B cell (primary cell): ENCODE measurements at regions not wholly inside any gene's neighbourhood (a gene's known extent, or its start where the extent isn't known, plus 50 kb on each side); places are given as distances from the start of the nearest gene placed in this dataset.

Experiments used
- EZH2 ChIP-seq: IDR thresholded peaks from 2 replicates; pipeline ENCODE4 v1.6.1; 2012; ENCODE audit warnings: borderline replicate concordance, low read depth, mild to moderate bottlenecking, moderate library complexity, low read length; ENCODE audit not compliant: insufficient read depth, poor library complexity, severe bottlenecking
- TF ChIP-seq, protein P1 (sequence below): fragments of 200-600 bp; IDR thresholded peaks from one replicate; pipeline ENCODE4 v1.8.0; 2022; ENCODE audit warnings: antibody characterized with exemption, mild to moderate bottlenecking

DNA sequence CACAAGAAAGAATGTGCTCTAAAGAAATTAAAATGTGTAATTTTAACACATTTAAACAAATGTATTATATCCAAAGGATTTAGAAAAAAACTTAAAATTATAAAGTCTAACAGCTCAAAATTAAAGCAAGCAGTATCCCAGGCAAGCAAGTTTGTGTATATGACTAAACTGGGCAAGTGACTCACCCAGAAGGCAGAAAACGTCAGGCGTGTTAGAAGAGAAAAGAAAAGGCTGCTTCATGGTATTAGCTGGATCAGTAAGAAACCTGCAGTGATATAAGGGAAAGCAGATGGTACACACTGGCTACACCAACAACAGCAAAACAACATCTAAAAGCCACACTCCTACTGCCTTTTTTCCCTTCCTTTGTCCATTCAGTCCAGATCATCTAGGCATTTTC is 250.6 kb upstream of the NDST3 start:
- TF ChIP-seq, protein P1, sequence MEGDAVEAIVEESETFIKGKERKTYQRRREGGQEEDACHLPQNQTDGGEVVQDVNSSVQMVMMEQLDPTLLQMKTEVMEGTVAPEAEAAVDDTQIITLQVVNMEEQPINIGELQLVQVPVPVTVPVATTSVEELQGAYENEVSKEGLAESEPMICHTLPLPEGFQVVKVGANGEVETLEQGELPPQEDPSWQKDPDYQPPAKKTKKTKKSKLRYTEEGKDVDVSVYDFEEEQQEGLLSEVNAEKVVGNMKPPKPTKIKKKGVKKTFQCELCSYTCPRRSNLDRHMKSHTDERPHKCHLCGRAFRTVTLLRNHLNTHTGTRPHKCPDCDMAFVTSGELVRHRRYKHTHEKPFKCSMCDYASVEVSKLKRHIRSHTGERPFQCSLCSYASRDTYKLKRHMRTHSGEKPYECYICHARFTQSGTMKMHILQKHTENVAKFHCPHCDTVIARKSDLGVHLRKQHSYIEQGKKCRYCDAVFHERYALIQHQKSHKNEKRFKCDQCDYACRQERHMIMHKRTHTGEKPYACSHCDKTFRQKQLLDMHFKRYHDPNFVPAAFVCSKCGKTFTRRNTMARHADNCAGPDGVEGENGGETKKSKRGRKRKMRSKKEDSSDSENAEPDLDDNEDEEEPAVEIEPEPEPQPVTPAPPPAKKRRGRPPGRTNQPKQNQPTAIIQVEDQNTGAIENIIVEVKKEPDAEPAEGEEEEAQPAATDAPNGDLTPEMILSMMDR = no peak
- TF ChIP-seq EZH2 = no peak
